Keratinocyte (primary cell): ENCODE measurements at regions not wholly inside any gene's neighbourhood (a gene's known extent, or its start where the extent isn't known, plus 50 kb on each side); places are given as distances from the start of the nearest gene placed in this dataset.

Experiments used
- EZH2 ChIP-seq: IDR thresholded peaks from one replicate; pipeline ENCODE4 v1.6.1; 2012; ENCODE audit warnings: inconsistent platforms, mild to moderate bottlenecking, low read length, moderate library complexity
- TF ChIP-seq, protein P1 (sequence below), 3 experiments: IDR thresholded peaks in 1 of 3; conservative IDR thresholded peaks in 1 of 3; optimal IDR thresholded peaks in 1 of 3; 2 replicates in 2 of 3; 3 replicates in 1 of 3; pipeline versions ENCODE3 to v1.5.1; 2011; ENCODE audit warnings: low read length in 3 of 3, mild to moderate bottlenecking in 3 of 3, moderate library complexity in 2 of 3, control low read depth in 1 of 3, inconsistent platforms in 1 of 3; ENCODE audit not compliant: insufficient read depth in 2 of 3; ENCODE audit errors: extremely low read depth in 1 of 3

DNA sequence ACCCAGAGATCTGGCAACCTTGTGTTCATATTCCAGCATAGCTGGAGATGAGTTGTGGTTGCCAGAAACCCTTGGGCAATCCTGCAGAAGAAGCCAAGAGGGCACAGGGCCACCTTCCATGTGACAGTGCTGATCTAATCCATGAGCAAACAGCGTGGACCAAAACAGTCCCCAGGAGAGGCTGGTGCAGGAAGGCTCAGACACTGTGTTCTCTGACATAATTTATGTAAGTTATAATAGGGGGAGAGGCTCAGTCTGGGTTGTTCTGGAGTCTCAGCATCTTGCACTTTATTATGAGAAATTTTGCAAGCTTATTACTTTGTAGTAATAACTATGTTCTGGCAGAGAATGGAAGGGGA, 273.9 kb downstream of the HAPSTR1 start:
- TF ChIP-seq, protein P1, sequence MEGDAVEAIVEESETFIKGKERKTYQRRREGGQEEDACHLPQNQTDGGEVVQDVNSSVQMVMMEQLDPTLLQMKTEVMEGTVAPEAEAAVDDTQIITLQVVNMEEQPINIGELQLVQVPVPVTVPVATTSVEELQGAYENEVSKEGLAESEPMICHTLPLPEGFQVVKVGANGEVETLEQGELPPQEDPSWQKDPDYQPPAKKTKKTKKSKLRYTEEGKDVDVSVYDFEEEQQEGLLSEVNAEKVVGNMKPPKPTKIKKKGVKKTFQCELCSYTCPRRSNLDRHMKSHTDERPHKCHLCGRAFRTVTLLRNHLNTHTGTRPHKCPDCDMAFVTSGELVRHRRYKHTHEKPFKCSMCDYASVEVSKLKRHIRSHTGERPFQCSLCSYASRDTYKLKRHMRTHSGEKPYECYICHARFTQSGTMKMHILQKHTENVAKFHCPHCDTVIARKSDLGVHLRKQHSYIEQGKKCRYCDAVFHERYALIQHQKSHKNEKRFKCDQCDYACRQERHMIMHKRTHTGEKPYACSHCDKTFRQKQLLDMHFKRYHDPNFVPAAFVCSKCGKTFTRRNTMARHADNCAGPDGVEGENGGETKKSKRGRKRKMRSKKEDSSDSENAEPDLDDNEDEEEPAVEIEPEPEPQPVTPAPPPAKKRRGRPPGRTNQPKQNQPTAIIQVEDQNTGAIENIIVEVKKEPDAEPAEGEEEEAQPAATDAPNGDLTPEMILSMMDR (optimal IDR thresholded peaks at IDR 0.05 in 1 of 3, IDR thresholded peaks at IDR 0.05 in 1 of 3, conservative IDR thresholded peaks at IDR 0.05 in 1 of 3; ENCODE audit: extremely low read depth in 1 of 3, insufficient read depth in 2 of 3, low read length in 3 of 3) = no peak
- TF ChIP-seq EZH2 = no peak
